ENCODE measurements at regions not wholly inside any gene's neighbourhood (a gene's known extent, or its start where the extent isn't known, plus 50 kb on each side); places are given as distances from the start of the nearest gene placed in this dataset.
"Not testable (repeated sequence)": the region's sequence is repeated elsewhere in the genome, so short reads cannot be mapped to it uniquely, and the experiment has no call there.

- Histone ChIP-seq H3K9me3 (no peaks in the 10 kb centered on the region), H3K27ac (no peak overlapping the region), H3K4me3 (no peak overlapping the region), H3K36me3 (no peaks in the 10 kb centered on the region), H3K4me1 (no peaks in the 10 kb centered on the region), H3K27me3 (peaks cover 0 to 12% of the 10 kb centered on the region in 2 donors)
- no peak for DNase-seq
- TF ChIP-seq, protein P1, sequence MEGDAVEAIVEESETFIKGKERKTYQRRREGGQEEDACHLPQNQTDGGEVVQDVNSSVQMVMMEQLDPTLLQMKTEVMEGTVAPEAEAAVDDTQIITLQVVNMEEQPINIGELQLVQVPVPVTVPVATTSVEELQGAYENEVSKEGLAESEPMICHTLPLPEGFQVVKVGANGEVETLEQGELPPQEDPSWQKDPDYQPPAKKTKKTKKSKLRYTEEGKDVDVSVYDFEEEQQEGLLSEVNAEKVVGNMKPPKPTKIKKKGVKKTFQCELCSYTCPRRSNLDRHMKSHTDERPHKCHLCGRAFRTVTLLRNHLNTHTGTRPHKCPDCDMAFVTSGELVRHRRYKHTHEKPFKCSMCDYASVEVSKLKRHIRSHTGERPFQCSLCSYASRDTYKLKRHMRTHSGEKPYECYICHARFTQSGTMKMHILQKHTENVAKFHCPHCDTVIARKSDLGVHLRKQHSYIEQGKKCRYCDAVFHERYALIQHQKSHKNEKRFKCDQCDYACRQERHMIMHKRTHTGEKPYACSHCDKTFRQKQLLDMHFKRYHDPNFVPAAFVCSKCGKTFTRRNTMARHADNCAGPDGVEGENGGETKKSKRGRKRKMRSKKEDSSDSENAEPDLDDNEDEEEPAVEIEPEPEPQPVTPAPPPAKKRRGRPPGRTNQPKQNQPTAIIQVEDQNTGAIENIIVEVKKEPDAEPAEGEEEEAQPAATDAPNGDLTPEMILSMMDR (IDR thresholded peaks at IDR 0.05): no peak
- no peak for ATAC-seq
- intact Hi-C loops (cut with DNase I): no loop called here
These were observed 50.3 kb upstream of the ATP6AP2 start for GRCh38 chrX:40530509-40530908.

DNA sequence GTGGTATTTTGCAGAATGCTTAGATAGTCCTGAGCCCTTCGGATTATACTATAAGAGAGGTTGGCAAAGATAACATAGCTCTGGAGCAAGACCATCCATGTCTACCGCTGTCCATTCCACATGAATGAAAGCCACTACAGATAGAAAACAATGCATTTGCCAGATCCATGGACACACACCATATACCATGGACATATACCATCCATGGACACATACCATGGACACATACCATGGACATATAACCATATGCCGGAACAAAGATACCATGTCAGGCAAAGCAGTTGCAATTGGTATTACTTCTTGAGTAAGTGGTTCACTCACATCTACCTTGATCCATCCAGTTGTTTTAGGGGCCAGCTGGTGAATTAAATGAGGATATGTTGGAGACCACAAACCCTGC lies 53.2 kb upstream of the ATP6AP2 start:
- no peak for DNase-seq
- TF ChIP-seq, protein P1 (IDR thresholded peaks at IDR 0.05): no peak

DNA sequence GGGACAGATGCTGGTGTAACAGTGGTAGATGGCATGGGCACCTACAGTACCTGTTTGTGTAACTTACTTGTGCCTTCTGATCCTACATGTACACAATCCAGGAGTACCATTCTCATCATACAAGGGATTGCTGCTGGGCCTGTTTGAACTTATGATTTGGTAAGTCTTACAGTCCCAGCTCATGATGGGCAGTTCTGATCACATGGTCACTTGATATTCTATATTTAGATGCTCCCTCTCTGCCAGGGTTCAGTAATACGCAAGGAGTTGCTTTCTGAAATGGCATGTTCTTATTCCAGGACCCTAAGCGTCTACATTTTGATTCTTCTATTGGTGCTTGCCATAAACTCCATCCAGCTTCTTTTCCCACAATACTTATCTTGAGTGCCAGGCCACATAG lies 54.4 kb upstream of the ATP6AP2 start:
- peaks cover 0 to 8% of the 10 kb centered on the region in 2 donors for H3K27me3 ChIP-seq
- TF ChIP-seq, protein P1 (IDR thresholded peaks at IDR 0.05): no peak
- no peaks in the 10 kb centered on the region for H3K36me3 ChIP-seq
- H3K27ac ChIP-seq: no peak overlapping the region
- intact Hi-C loops (cut with DNase I): no loop called here
- DNase-seq (no peak), ATAC-seq (no peak)
- no peaks in the 10 kb centered on the region for H3K4me1 ChIP-seq
- no peak overlapping the region for H3K4me3 ChIP-seq
- no peaks in the 10 kb centered on the region for H3K9me3 ChIP-seq

More for the DNA sequence above, 53.2 kb upstream of the ATP6AP2 start:
- H3K9me3 ChIP-seq: no peaks in the 10 kb centered on the region
- intact Hi-C loops (cut with DNase I): no loop called here
- H3K27ac ChIP-seq: no peak overlapping the region
- ATAC-seq: no peak
- H3K4me1 ChIP-seq: no peaks in the 10 kb centered on the region
- H3K27me3 ChIP-seq: peaks cover 0 to 12% of the 10 kb centered on the region in 2 donors
- no peaks in the 10 kb centered on the region for H3K36me3 ChIP-seq
- no peak overlapping the region for H3K4me3 ChIP-seq

GRCh38 chrX:40525901-40526300 lies 54.9 kb upstream of the ATP6AP2 start:
- H3K27ac ChIP-seq; H3K9me3 ChIP-seq; intact Hi-C loops (cut with DNase I); H3K4me1 ChIP-seq; H3K36me3 ChIP-seq; DNase-seq; ATAC-seq; H3K4me3 ChIP-seq; H3K27me3 ChIP-seq: not testable (repeated sequence)

DNA sequence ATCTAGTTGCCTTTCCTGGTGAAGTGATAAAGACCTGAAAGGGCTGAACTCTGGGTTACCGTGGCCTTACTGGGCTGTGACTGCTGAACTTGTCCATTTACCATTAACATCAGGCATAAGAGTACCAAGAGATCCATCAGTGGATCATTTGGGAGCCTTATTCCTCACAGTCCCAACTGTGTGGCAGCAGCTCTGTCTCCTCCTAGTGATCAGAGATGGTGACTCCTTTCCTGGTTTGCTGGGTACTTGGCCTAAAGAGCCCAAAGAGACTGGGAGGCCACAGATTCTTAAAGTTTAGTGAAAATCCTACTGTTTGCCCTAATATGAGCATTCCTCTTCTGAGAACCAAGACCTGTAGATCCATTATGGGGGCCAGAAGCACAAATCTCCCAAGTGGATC lies 56.3 kb upstream of the ATP6AP2 start:
- Histone ChIP-seq H3K36me3 (no peaks in the 10 kb centered on the region), H3K27me3 (peaks cover 0 to 5% of the 10 kb centered on the region in 2 donors), H3K4me1 (no peaks in the 10 kb centered on the region), H3K9me3 (no peaks in the 10 kb centered on the region), H3K4me3 (no peak overlapping the region), H3K27ac (no peak overlapping the region)
- intact Hi-C loops (cut with DNase I): no loop called here
- DNase-seq (no peak), ATAC-seq (no peak)
- TF ChIP-seq, protein P1 (IDR thresholded peaks at IDR 0.05): no peak

- intact Hi-C loops (cut with DNase I): no loop called here
- H3K27ac ChIP-seq: no peak overlapping the region
- no peaks in the 10 kb centered on the region for H3K4me1 ChIP-seq
- H3K27me3 ChIP-seq: peaks cover 0 to 5% of the 10 kb centered on the region in 2 donors
- H3K4me3 ChIP-seq: no peak overlapping the region
- no peaks in the 10 kb centered on the region for H3K9me3 ChIP-seq
- no peak for ATAC-seq
- no peaks in the 10 kb centered on the region for H3K36me3 ChIP-seq
- TF ChIP-seq, protein P1 (IDR thresholded peaks at IDR 0.05): no peak
- no peak for DNase-seq
These were observed 56.9 kb upstream of the ATP6AP2 start for GRCh38 chrX:40523852-40524251.

All from left lung (tissue), 4 donors.